Dendritic cell treated with granulocyte-macrophage colony-stimulating factor and Interleukin-4, amounts not matched to agents 40 ng/mL and 50 ng/mL, for 4 days (primary cell): ENCODE measurements at regions not wholly inside any gene's neighbourhood (a gene's known extent, or its start where the extent isn't known, plus 50 kb on each side); places are given as distances from the start of the nearest gene placed in this dataset.

Experiments used
- H3K27ac Mint-ChIP-seq: one replicate; pipeline ENCODE4 v1.8.0; 2022; ENCODE audit warnings: mild to moderate bottlenecking, mixed read lengths
- H3K27me3 Mint-ChIP-seq: one replicate; pipeline ENCODE4 v1.8.0; 2022; ENCODE audit warnings: mild to moderate bottlenecking, mixed read lengths
- H3K36me3 Mint-ChIP-seq: one replicate; pipeline ENCODE4 v1.8.0; 2022; ENCODE audit warnings: low read depth, mixed read lengths
- H3K4me1 Mint-ChIP-seq: one replicate; pipeline ENCODE4 v1.8.0; 2022; ENCODE audit warnings: low read depth, mixed read lengths
- H3K4me3 Mint-ChIP-seq: one replicate; pipeline ENCODE4 v1.8.0; 2022; ENCODE audit warnings: mild to moderate bottlenecking, moderate library complexity, mixed read lengths
- H3K9me3 Mint-ChIP-seq: one replicate; pipeline ENCODE4 v1.8.0; 2022; ENCODE audit warnings: mixed read lengths
- intact Hi-C: fragments of 100-400 bp; cut with micrococcal nuclease; formaldehyde crosslinking; loops from one replicate; pipeline ENCODE4 v1.15.0; 2022

- no peak overlapping the region for H3K4me3 Mint-ChIP-seq
- H3K4me1 Mint-ChIP-seq: no peaks in the 10 kb centered on the region
- H3K9me3 Mint-ChIP-seq: peaks cover 9% of the 10 kb centered on the region
- H3K36me3 Mint-ChIP-seq: no peaks in the 10 kb centered on the region
- H3K27me3 Mint-ChIP-seq: no peaks in the 10 kb centered on the region
- intact Hi-C loops: no loop called here
- no peak overlapping the region for H3K27ac Mint-ChIP-seq
Measured at GRCh38 chr7:109111086-109111485, 541.4 kb downstream of the DNAJB9 start.

GRCh38 chr7:109121599-109122300 is 552.1 kb downstream of the DNAJB9 start:
- Mint-ChIP-seq H3K36me3 (no peaks in the 10 kb centered on the region), H3K9me3 (peaks cover 16% of the 10 kb centered on the region), H3K27ac (no peak overlapping the region), H3K4me1 (no peaks in the 10 kb centered on the region), H3K27me3 (no peaks in the 10 kb centered on the region), H3K4me3 (no peak overlapping the region)
- intact Hi-C loops: no loop called here

- Mint-ChIP-seq H3K27ac (no peak overlapping the region), H3K4me3 (no peak overlapping the region), H3K4me1 (no peaks in the 10 kb centered on the region), H3K9me3 (peaks cover 38% of the 10 kb centered on the region), H3K36me3 (no peaks in the 10 kb centered on the region), H3K27me3 (no peaks in the 10 kb centered on the region)
- intact Hi-C loops: no loop called here
Measured at GRCh38 chr7:109125001-109125400, 555.3 kb downstream of the DNAJB9 start.

- Mint-ChIP-seq H3K27me3 (no peaks in the 10 kb centered on the region), H3K4me3 (no peak overlapping the region), H3K4me1 (no peaks in the 10 kb centered on the region), H3K36me3 (no peaks in the 10 kb centered on the region), H3K27ac (no peak overlapping the region), H3K9me3 (peaks cover 49% of the 10 kb centered on the region)
- intact Hi-C loops: no loop called here
Measured at GRCh38 chr7:109126404-109127050, 556.9 kb downstream of the DNAJB9 start.

- Mint-ChIP-seq H3K36me3 (no peaks in the 10 kb centered on the region), H3K27me3 (no peaks in the 10 kb centered on the region), H3K4me1 (no peaks in the 10 kb centered on the region), H3K4me3 (no peak overlapping the region), H3K27ac (no peak overlapping the region), H3K9me3 (peaks cover 49% of the 10 kb centered on the region)
- intact Hi-C loops: no loop called here
Measured at GRCh38 chr7:109127145-109127544, 557.5 kb downstream of the DNAJB9 start.

- Mint-ChIP-seq H3K4me1 (no peaks in the 10 kb centered on the region), H3K4me3 (no peak overlapping the region)
- intact Hi-C loops: no loop called here
Measured at GRCh38 chr7:109131141-109131540, 561.5 kb downstream of the DNAJB9 start.

GRCh38 chr7:109136893-109137292 is 567.2 kb downstream of the DNAJB9 start:
- no peak overlapping the region for H3K27ac Mint-ChIP-seq
- peaks cover 73% of the 10 kb centered on the region for H3K9me3 Mint-ChIP-seq
- no peaks in the 10 kb centered on the region for H3K36me3 Mint-ChIP-seq
- no peaks in the 10 kb centered on the region for H3K4me1 Mint-ChIP-seq
- H3K27me3 Mint-ChIP-seq: no peaks in the 10 kb centered on the region
- no peak overlapping the region for H3K4me3 Mint-ChIP-seq
- intact Hi-C loops: no loop called here

More at GRCh38 chr7:109131141-109131540, 561.5 kb downstream of the DNAJB9 start:
- no peak overlapping the region for H3K27ac Mint-ChIP-seq
- no peaks in the 10 kb centered on the region for H3K36me3 Mint-ChIP-seq
- peaks cover 68% of the 10 kb centered on the region for H3K9me3 Mint-ChIP-seq
- no peaks in the 10 kb centered on the region for H3K27me3 Mint-ChIP-seq

- no peaks in the 10 kb centered on the region for H3K27me3 Mint-ChIP-seq
- H3K36me3 Mint-ChIP-seq: no peaks in the 10 kb centered on the region
- no peaks in the 10 kb centered on the region for H3K4me1 Mint-ChIP-seq
- H3K4me3 Mint-ChIP-seq: no peak overlapping the region
- peaks cover 66% of the 10 kb centered on the region for H3K9me3 Mint-ChIP-seq
- H3K27ac Mint-ChIP-seq: no peak overlapping the region
- intact Hi-C loops: no loop called here
Measured at GRCh38 chr7:109154748-109155147, 585.1 kb downstream of the DNAJB9 start.

GRCh38 chr7:109158246-109158645 is 588.6 kb downstream of the DNAJB9 start:
- intact Hi-C loops: no loop called here
- Mint-ChIP-seq H3K36me3 (no peaks in the 10 kb centered on the region), H3K4me1 (no peaks in the 10 kb centered on the region), H3K4me3 (no peak overlapping the region), H3K9me3 (peaks cover 65% of the 10 kb centered on the region), H3K27me3 (no peaks in the 10 kb centered on the region), H3K27ac (no peak overlapping the region)

- no peaks in the 10 kb centered on the region for H3K36me3 Mint-ChIP-seq
- no peak overlapping the region for H3K27ac Mint-ChIP-seq
- H3K4me1 Mint-ChIP-seq: no peaks in the 10 kb centered on the region
- intact Hi-C loops: no loop called here
- H3K27me3 Mint-ChIP-seq: no peaks in the 10 kb centered on the region
- no peak overlapping the region for H3K4me3 Mint-ChIP-seq
- peaks cover 21% of the 10 kb centered on the region for H3K9me3 Mint-ChIP-seq
Measured at GRCh38 chr7:109176661-109177060, 607.0 kb downstream of the DNAJB9 start.

- H3K27me3 Mint-ChIP-seq: no peaks in the 10 kb centered on the region
- H3K4me3 Mint-ChIP-seq: no peak overlapping the region
- peaks cover 29% of the 10 kb centered on the region for H3K9me3 Mint-ChIP-seq
- intact Hi-C loops: no loop called here
- H3K36me3 Mint-ChIP-seq: no peaks in the 10 kb centered on the region
- no peak overlapping the region for H3K27ac Mint-ChIP-seq
- no peaks in the 10 kb centered on the region for H3K4me1 Mint-ChIP-seq
Measured at GRCh38 chr7:109178342-109178741, 608.7 kb downstream of the DNAJB9 start.

GRCh38 chr7:109179601-109180000 is 609.9 kb downstream of the DNAJB9 start:
- Mint-ChIP-seq H3K27ac (no peak overlapping the region), H3K36me3 (no peaks in the 10 kb centered on the region), H3K4me1 (no peaks in the 10 kb centered on the region), H3K9me3 (peaks cover 35% of the 10 kb centered on the region), H3K27me3 (no peaks in the 10 kb centered on the region), H3K4me3 (no peak overlapping the region)
- intact Hi-C loops: no loop called here

GRCh38 chr7:109190766-109191398 is 621.2 kb downstream of the DNAJB9 start:
- intact Hi-C loops: no loop called here
- no peaks in the 10 kb centered on the region for H3K4me1 Mint-ChIP-seq
- H3K4me3 Mint-ChIP-seq: no peak overlapping the region
- H3K27ac Mint-ChIP-seq: no peak overlapping the region
- no peaks in the 10 kb centered on the region for H3K36me3 Mint-ChIP-seq
- H3K27me3 Mint-ChIP-seq: no peaks in the 10 kb centered on the region
- peaks cover 33% of the 10 kb centered on the region for H3K9me3 Mint-ChIP-seq

GRCh38 chr7:109206196-109206595 is 636.5 kb downstream of the DNAJB9 start:
- intact Hi-C loops: no loop called here
- H3K4me1 Mint-ChIP-seq: no peaks in the 10 kb centered on the region
- H3K4me3 Mint-ChIP-seq: no peak overlapping the region
- no peak overlapping the region for H3K27ac Mint-ChIP-seq
- H3K27me3 Mint-ChIP-seq: no peaks in the 10 kb centered on the region
- H3K36me3 Mint-ChIP-seq: no peaks in the 10 kb centered on the region
- H3K9me3 Mint-ChIP-seq: peaks cover 51% of the 10 kb centered on the region
